Muscle of arm (tissue), 1 donor: ENCODE measurements at regions not wholly inside any gene's neighbourhood (a gene's known extent, or its start where the extent isn't known, plus 50 kb on each side); places are given as distances from the start of the nearest gene placed in this dataset.
"Not testable (repeated sequence)": the region's sequence is repeated elsewhere in the genome, so short reads cannot be mapped to it uniquely, and the experiment has no call there.

Experiments
- DNase-seq: peaks from one replicate; pipeline ENCODE4 v3.0.0-alpha.2; 2013

- no peak for DNase-seq
Measured at GRCh38 chr1:29782846-29783507, 546.7 kb downstream of the PTPRU start.

- DNase-seq = no peak
Measured at GRCh38 chr1:29779146-29779545, 542.8 kb downstream of the PTPRU start.

GRCh38 chr1:29777522-29777921, 541.2 kb downstream of the PTPRU start:
- no peak for DNase-seq

- DNase-seq = no peak
Measured at GRCh38 chr1:29774355-29774754, 538.0 kb downstream of the PTPRU start.

GRCh38 chr1:29772584-29773100, 536.3 kb downstream of the PTPRU start:
- DNase-seq = no peak

- DNase-seq = no peak
Measured at GRCh38 chr1:29767769-29768425, 531.6 kb downstream of the PTPRU start.

- no peak for DNase-seq
Measured at GRCh38 chr1:29767088-29767685, 530.9 kb downstream of the PTPRU start.

GRCh38 chr1:29762635-29763034, 526.3 kb downstream of the PTPRU start:
- DNase-seq = no peak

- DNase-seq = no peak
Measured at GRCh38 chr1:29761159-29761928, 525.0 kb downstream of the PTPRU start.

GRCh38 chr1:29760067-29760564, 523.8 kb downstream of the PTPRU start:
- DNase-seq = no peak

- DNase-seq = no peak
Measured at GRCh38 chr1:29758781-29759499, 522.6 kb downstream of the PTPRU start.

- no peak for DNase-seq
Measured at GRCh38 chr1:29757866-29758780, 521.8 kb downstream of the PTPRU start.

GRCh38 chr1:29756901-29757725, 520.8 kb downstream of the PTPRU start:
- DNase-seq = no peak

GRCh38 chr1:29756498-29756897, 520.2 kb downstream of the PTPRU start:
- no peak for DNase-seq

- DNase-seq = no peak
Measured at GRCh38 chr1:29756085-29756484, 519.8 kb downstream of the PTPRU start.

GRCh38 chr1:29755412-29756015, 519.2 kb downstream of the PTPRU start:
- DNase-seq = not testable (repeated sequence)

- DNase-seq = no peak
Measured at GRCh38 chr1:29754573-29755375, 518.5 kb downstream of the PTPRU start.
